Calu3 (cell line): ENCODE measurements at regions not wholly inside any gene's neighbourhood (a gene's known extent, or its start where the extent isn't known, plus 50 kb on each side); places are given as distances from the start of the nearest gene placed in this dataset.

Experiments used
- BruUV-seq: library from RNA; stranded (reverse); fragments of 400-500 nt; replicated peaks from 2 replicates; lab custom pipeline; 2021; lab: Mats Ljungman, UMichigan
- CTCF ChIA-PET: fragments of 300-600 bp; sonication (Branson Sonifier 250); formaldehyde crosslinking; loops from one replicate; lab custom pipeline; 2022; ENCODE audit warnings: antibody characterized with exemption; lab: Charles Lee
- DNase-seq: peaks from one replicate; pipeline ENCODE4 v3.0.0; 2022
- H3K27ac Mint-ChIP-seq: one replicate; pipeline ENCODE4 v1.8.0; 2022; ENCODE audit warnings: mixed read lengths; ENCODE audit not compliant: unreplicated experiment
- H3K27me3 Mint-ChIP-seq: one replicate; pipeline ENCODE4 v1.8.0; 2022; ENCODE audit warnings: mixed read lengths; ENCODE audit not compliant: unreplicated experiment
- H3K36me3 Mint-ChIP-seq: one replicate; pipeline ENCODE4 v1.8.0; 2022; ENCODE audit warnings: mild to moderate bottlenecking, moderate library complexity, mixed read lengths; ENCODE audit not compliant: insufficient read depth, unreplicated experiment
- H3K4me1 Mint-ChIP-seq: one replicate; pipeline ENCODE4 v1.8.0; 2022; ENCODE audit warnings: mild to moderate bottlenecking, low read depth, mixed read lengths; ENCODE audit not compliant: unreplicated experiment
- H3K4me3 Mint-ChIP-seq: one replicate; pipeline ENCODE4 v1.8.0; 2022; ENCODE audit warnings: mild to moderate bottlenecking, low read depth, moderate library complexity, mixed read lengths; ENCODE audit not compliant: unreplicated experiment
- H3K9me3 Mint-ChIP-seq: one replicate; pipeline ENCODE4 v1.8.0; 2022; ENCODE audit warnings: low read depth, mixed read lengths; ENCODE audit not compliant: unreplicated experiment
- CTCF ChIP-seq: fragments of 200-600 bp; IDR thresholded peaks from one replicate; pipeline ENCODE4 v1.8.0; 2022; ENCODE audit warnings: antibody characterized with exemption; ENCODE audit not compliant: unreplicated experiment
- intact Hi-C: fragments of 100-400 bp; cut with micrococcal nuclease; formaldehyde crosslinking; loops from one replicate; pipeline ENCODE4 v1.10.0; 2022; ENCODE audit not compliant: unreplicated experiment

GRCh38 chr12:88878295-88878694 lies 298.0 kb upstream of the KITLG start:
- intact Hi-C loops: no loop called here
- BruUV-seq: no TSS peak
- CTCF ChIA-PET: no interaction called here
- H3K9me3 Mint-ChIP-seq: peaks cover 2% of the 10 kb centered on the region
- DNase-seq: no peak
- no peaks in the 10 kb centered on the region for H3K27me3 Mint-ChIP-seq
- no peaks in the 10 kb centered on the region for H3K36me3 Mint-ChIP-seq
- H3K4me1 Mint-ChIP-seq: no peaks in the 10 kb centered on the region
- no peak for TF ChIP-seq CTCF
- H3K4me3 Mint-ChIP-seq: no peak overlapping the region
- no peak overlapping the region for H3K27ac Mint-ChIP-seq

DNA sequence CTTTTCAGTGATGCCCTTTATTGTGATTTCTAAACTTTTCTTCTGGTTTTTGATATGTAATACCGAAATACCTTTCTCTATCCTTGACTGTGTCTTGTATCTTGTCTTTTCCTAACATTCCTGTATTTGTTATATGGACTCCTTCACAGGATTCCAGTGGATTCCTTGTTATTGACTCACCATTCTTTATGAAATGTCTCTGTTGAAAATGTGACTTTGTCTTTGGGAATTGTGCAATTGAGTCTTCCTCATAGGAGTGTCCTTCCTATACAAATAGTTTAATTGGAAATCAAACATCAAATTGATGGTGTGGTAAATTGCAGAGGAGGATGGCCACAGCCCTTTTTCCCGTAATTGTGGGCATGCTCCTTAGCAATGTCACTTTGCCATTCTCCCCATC lies 296.6 kb upstream of the KITLG start:
- Mint-ChIP-seq H3K27me3 (no peaks in the 10 kb centered on the region), H3K36me3 (no peaks in the 10 kb centered on the region), H3K27ac (no peak overlapping the region), H3K4me3 (no peak overlapping the region), H3K9me3 (peaks cover 2% of the 10 kb centered on the region), H3K4me1 (no peaks in the 10 kb centered on the region)
- intact Hi-C loops: no loop called here
- DNase-seq: no peak
- BruUV-seq: no TSS peak
- CTCF ChIA-PET: no interaction called here
- TF ChIP-seq CTCF: no peak

DNA sequence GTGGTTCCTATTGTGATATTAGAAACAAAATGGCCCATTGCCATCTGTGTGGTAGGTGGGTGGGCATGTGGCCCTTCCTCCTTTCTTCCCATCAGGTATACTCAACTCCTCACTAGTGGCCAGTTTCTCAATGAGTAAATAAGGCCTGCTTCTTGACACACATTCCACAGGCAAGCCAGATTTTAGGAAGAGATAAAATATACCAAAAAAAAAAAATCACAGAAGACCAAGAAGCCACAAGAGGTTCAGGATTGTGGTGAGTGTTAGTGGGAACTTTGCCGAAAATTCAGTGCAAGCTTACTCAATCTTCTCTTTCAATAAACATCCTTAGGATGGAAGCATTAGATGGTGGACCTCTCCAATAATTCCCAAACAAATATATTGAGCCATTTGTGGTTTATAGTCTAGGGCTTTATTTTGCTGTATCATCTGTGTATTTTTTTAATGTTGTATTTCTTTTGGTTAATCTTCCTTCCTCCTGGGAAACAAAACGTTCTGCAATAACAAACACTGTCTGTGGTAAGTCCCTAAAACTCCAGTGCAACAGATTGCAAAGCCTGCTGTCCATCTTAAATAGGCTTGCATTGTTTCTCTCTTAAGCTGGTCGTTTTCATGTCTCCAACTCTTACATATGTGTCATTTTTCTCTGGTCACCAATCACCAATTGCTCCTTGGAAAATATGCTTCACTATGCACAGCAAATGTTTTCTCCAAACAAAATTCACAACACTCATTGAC lies 289.9 kb upstream of the KITLG start:
- Mint-ChIP-seq H3K36me3 (no peaks in the 10 kb centered on the region), H3K9me3 (no peaks in the 10 kb centered on the region), H3K4me3 (no peak overlapping the region), H3K27me3 (no peaks in the 10 kb centered on the region), H3K4me1 (no peaks in the 10 kb centered on the region), H3K27ac (no peak overlapping the region)
- CTCF ChIA-PET: no interaction called here
- intact Hi-C loops: no loop called here
- BruUV-seq: no TSS peak
- TF ChIP-seq CTCF: no peak
- no peak for DNase-seq

DNA sequence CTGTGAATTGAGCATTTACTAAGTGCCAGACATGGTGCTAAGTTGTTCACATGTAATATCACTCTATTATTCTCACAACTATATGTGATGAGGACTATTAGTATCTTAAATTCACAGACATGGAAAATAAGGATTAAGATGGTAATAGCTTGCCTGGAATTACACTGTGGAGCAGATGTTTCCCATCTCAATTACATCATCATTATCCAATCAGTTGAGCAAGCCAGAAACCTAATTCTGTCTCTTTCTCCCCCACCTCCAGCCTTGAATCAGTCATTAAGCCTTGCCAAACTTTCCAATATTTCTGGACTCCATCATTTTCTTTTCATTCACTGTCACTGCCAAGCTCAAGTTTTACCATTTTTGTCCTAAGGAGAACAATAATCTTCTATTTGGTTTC lies 287.8 kb upstream of the KITLG start:
- no peaks in the 10 kb centered on the region for H3K36me3 Mint-ChIP-seq
- CTCF ChIA-PET: no interaction called here
- H3K4me3 Mint-ChIP-seq: no peak overlapping the region
- no peaks in the 10 kb centered on the region for H3K9me3 Mint-ChIP-seq
- no peak for DNase-seq
- no peak for TF ChIP-seq CTCF
- intact Hi-C loops: no loop called here
- no peak overlapping the region for H3K27ac Mint-ChIP-seq
- H3K4me1 Mint-ChIP-seq: no peaks in the 10 kb centered on the region
- no TSS peak for BruUV-seq
- H3K27me3 Mint-ChIP-seq: no peaks in the 10 kb centered on the region
